Activated CD4-positive, alpha-beta T cell treated with anti-CD3 and anti-CD28 coated beads, Interleukin-2, Interleukin-6, amounts not matched to agents 100 ng/mL and 50 ng/mL, durations not matched to agents 16 hours and 8 hours (primary cell): ENCODE measurements at regions not wholly inside any gene's neighbourhood (a gene's known extent, or its start where the extent isn't known, plus 50 kb on each side); places are given as distances from the start of the nearest gene placed in this dataset.
"Not testable (repeated sequence)": the region's sequence is repeated elsewhere in the genome, so short reads cannot be mapped to it uniquely, and the experiment has no call there.

Source experiments
- DNase-seq: peaks from one replicate; pipeline ENCODE4 v3.0.0-alpha.2; 2020

DNA sequence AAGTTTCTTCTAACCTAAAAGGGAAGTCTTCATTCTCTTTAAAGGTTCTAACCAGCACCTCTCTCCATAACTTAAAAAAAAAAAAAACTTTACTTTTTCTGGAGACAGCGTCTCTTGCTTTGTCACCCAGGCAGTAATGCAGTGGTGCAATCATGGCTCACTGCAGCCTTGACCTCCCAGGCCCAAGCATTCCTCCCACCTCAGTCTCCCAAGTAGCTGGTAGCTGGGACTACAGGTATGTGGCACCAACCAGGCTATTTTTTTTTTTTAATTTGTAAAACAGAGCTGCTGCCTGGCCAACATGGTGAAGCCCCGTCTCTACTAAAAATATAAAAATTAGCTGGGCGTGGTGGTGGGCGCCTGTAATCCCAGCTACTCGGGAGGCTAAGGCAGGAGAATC is 787.4 kb upstream of the ACO1 start:
- DNase-seq, result not testable (repeated sequence)

DNA sequence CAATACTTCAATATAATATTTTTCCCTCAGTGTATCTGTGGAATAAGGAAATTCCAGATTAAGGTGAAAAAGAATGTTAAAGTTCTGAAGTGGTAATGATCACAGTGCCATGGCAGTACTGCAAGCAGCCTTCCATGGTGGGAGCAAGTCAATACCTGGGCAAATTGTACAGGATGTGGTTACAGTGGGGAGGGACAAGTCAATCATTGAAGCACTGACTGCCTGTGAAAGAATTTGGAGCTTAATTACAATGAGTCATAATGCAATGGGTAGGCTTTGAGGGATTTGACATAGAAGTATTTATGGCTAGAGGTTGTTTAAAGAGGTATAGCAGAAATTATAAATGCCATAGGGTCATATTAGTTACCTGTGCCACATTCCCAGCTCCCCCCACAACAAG is 786.5 kb upstream of the ACO1 start:
- DNase-seq, result no peak

DNA sequence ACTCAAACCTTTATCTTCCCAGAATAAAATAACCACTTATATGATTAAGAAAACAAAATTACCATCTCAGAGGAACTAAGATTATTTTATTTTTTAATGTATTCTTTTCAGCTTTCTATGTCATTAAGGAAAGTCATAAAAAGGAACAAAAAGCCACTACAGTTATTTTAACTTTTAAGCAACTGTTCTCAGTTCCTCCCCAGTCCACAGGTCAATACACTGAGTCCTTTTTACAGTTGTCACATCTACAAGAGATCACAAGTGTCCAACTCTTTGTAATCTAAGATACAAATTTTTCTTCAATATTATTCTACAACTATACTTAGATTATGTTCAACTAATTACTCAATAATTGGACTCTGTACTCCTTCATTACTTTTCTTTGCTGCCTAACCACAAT is 782.8 kb upstream of the ACO1 start:
- DNase-seq, result no peak

DNA sequence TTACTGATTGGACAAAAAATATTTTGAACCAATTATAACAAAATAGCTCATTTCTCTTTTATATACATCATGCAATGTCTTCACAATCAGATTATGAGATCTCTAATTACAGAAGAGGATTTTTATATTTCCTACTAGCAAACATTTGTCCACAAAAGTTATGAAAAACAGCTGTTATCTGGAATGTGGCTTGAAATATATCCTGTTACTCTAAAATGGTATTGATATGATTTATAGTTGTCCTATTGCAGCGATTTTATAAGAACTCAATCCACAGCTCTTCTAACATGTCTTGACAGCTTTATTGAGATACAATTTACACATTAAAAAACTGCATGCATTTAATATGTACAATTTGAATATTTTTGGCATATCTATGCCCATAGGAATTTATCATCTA is 779.9 kb upstream of the ACO1 start:
- DNase-seq, result no peak

DNA sequence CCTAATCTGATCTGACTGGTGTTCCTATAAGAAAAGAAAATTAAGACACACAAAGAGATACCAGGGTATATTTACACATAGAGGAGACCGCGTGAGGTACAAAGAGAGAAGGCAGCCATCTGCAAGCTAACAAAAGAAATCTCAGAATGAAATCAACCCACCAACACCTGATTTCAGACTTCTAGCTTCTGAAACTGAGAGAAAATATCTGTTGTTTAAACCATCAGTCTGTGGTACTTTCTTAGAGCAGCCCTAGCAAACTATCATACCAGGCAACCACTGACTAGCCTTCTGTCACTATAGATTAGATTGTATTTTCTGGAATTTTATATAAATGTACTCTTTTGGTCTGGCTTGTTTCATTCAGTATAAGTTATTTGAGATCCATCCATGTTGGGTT is 779.3 kb upstream of the ACO1 start:
- no peak for DNase-seq

DNA sequence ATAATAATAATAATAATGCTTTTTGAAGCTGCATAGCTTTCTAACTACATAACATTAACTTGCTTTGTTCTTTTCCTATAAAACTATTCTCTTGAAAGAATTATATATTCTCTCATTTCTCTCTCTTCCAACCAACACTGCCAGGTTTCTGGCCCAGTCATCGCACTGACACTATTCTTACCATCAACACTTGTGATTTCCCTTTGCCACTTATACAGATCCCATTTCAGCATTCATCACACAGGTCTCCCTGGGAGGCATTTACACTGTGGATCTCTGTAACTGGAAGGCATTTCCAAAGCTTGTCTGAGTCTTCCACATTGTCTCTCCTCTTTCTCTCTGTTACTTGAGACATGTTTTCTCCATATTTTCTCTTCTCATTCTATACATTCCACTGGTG is 777.8 kb upstream of the ACO1 start:
- no peak for DNase-seq

DNA sequence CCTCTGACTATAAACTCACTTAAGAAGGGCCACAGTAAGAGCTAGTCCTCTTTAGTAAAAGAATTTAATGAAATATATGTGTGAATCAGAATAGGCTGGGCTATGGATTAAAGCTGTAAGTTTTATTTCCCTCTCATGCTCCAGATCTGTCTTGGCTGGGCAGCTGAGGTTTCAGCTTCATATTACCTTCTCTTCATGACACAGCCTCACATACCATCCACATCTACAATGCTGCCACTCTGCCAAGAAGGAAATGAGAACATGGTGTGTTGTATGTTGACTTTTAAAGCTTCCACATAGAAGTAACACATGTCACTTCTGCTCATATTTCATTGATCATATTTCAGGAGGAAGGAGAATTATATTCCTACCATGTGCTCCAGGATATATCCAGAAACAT is 776.0 kb upstream of the ACO1 start:
- no peak for DNase-seq

DNA sequence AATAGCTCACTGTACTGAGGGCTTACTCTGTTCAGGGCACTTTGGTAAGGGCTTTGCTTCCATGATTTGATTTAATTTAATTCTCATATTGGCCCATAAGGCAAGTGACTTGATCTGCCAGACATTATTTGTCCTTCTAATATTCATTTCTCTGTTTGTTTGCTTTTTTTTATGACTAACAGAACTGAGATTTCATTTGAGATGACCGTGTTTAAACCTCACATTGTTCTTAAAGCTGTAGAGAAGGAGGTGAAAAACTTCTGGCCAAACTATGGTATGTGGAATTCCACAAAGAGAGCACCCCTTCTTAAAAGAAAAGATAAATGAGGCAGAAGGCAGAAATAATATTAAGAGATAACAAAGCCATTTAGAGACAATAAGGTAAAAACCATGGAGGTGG is 775.6 kb upstream of the ACO1 start:
- DNase-seq, result no peak

DNA sequence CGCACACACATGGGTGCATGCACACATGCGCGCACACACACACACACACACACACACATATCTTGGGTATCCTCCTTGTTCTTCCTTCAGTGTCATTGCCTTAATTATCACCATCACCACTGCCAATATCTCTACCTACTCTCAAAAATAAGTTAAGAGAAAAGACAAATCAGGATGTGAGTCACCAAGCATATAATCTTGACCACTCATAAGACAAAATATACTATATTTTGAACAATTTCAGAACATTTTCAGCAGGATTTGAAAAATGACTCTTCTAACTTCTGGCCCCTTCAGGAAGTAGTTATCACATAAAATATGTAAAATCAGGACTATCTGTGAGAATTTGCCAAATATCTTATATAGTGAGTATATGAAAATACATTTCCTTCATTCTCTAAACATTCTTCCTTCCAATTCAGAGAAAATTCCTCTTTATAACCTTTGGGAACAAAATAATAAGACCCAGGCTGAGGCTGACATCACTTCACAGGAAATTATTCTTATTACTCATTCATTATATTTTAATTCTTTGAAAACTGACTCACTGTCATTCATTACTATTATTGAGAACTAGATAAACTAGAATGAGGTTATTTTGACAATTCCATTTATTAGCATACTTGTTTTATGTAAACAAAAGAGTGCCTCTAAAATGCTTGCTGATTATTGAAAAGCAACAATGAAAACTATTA is 772.0 kb upstream of the ACO1 start:
- DNase-seq, result no peak

DNA sequence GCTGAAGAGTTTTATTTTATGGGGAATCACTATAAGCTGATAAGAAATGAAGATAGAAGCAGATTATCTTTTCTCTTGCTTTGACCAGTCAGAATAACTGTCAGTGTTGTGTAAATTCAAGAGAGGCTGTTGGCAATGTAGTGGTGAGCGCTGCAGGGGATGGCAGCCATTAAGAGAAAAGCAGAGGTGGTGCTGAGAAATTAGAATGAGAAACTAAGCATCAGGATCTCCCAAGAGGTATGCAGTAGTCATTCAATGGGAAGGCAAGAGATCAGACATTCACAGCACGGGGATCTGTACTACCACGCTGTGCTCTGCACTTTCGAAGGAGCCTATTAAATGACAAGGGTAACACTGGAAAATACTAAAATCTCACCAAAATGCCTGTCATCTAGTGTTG is 768.5 kb upstream of the ACO1 start:
- no peak for DNase-seq

DNA sequence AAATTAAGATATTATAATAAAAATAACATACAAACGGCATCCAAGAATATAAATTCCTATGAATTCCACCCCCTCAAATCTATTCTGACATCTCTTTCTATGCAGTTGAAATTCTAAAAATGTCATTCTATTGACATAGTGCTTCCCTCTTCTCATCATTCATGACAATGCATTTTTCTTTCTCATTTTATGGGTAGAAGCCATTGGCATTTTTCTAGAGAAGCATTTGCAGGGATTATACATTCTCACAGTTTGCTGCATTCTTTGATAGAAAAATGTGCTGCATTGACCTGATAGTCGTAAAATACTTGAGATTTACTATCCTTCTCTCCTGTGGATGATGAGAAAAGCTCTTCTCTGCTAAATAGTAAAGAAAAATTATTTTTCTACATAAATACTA is 760.9 kb upstream of the ACO1 start:
- no peak for DNase-seq

DNA sequence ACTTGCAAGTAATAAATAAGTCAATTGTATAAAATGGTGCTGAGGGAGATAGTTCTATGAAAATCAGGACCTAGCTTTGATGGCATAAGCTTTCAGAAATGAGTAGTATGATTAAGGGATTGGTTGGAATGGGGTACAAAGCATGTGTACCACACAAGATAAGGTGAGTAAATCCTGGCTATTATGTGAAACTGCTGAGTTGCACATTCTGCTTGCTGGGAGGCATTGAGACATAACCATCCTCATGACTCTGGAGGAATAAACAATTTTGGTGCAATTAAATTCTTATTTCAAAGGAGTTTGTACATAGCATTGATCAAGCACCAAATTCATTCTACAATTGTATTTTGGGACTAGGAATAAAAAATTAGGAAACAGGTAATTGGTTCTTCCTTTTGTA is 755.2 kb upstream of the ACO1 start:
- no peak for DNase-seq

DNA sequence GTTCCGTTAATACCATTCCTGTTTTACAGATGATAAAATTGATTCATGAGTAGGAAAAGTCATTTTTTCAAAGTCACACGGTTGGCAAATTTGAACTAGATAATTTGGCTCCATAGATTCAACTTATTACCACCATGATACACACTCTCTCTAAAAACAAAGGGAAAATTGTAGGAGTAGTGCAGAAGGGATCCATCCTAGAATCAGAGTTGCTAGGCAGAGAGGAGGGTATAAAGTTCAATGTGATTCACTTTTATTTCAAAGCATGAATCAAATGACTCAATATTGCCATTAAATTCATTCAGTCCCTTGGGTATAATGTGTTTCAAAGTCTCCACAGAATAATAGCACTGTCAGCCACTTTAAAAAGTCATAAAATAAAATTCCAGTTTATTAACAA is 747.2 kb upstream of the ACO1 start:
- no peak for DNase-seq

DNA sequence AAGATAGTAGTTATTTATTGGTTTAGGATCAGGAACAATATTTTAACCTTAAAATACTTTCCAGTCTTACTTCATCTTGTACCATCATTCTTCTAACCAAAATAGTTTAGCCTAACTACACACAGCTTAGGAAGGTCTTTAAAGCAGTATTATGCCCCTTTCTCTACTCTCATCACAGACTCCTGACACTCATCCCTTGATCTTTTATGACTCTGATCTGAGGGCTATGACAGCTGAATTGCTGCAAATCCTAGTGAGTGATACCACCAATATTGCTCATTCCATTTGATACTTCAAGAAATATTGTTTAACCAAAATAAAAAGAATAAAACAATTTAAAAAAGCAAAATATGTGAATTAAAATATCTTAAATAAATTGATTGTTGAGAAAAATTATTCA is 746.6 kb upstream of the ACO1 start:
- no peak for DNase-seq

DNA sequence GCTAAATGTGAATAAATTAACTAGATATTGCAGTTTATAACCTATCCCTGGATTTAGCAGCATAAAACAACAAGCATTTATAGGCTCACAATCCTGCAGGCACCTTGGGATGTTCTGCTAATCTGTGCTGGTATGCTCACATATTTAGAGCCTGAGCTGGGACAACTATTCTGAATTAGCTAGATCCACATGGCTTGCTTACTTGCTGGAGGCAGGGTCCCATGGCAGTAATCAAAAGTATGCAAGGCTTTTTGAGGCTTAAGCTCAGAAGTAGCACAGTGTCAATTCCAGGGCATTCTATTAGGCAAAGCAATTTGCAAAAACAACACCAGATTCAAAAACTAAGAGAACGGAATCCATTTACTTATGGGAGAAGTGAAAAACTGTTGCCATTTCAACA is 745.0 kb upstream of the ACO1 start:
- DNase-seq, result no peak

DNA sequence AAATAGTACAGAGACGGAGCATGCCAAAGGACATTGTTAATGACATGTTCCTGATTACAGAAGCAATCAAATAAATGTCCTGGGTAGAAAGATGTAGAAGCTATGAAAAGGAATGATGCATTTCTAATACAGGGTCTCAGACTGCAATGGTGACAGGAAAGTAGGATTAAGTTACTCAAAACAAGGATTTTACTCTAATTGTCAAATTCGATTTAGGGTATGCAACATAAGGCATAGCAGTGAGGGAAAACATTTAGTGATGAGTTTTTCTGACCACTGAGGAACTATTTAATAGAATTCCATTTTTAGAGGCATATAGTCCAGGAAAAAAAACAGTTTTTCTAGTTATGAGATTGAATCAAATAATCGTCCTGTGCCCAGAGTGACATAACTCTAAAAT is 715.1 kb upstream of the ACO1 start:
- DNase-seq, result no peak

DNA sequence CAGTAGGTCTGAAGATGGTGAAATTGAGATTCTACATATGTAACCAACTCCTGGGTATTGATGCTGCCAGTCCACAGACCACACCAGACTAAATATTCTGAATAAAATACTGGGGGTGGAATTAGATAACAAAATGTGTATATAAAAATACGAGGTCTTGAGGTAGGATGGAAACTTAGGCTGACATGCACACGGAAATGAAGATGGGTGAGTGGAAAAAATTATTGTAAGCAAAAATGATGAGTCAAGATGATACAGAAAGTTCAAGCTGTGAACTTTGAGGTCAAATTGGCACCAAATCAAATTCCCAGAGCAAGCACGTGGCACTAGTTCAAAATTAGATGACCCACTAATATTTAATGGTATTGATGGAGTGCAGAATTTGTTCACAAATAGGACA is 713.4 kb upstream of the ACO1 start:
- DNase-seq, result peak; percentile 21

DNA sequence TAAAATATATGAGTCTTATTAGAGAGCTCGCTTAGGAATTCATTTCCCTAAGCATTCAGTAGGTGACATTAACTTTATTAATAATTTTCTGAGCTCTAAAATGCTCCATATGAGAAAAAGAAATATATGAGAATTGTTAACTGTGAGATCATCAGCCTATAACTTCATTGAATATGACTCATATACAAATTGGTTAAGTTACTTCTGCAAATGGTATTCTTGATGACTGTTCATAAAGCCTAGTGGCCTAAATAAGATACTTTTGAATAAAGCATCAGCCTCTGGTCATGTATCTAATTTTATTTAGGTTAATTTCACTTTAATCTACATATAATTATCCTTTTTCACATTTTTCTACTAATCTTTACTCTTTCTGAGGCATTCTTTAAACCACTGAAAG is 710.2 kb upstream of the ACO1 start:
- no peak for DNase-seq

DNA sequence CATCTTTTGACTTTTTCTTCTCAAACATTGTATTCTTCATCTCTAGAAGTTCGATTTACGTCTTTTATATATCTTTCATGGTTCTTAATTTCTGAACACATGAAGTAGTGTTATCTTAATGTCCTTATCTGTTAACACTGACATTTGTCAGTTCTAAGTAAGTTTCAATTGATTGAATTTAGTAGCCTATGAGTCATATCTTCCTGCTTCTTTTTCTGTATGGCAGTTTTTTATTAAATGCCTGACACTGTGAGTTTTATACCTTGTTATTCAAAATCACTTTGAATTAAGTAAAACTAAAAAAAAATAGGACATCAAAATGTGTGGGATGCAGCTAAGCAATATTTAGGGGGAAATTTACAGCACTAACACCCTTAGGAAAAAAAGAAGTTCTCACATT is 707.0 kb upstream of the ACO1 start:
- peak; percentile 7 for DNase-seq

DNA sequence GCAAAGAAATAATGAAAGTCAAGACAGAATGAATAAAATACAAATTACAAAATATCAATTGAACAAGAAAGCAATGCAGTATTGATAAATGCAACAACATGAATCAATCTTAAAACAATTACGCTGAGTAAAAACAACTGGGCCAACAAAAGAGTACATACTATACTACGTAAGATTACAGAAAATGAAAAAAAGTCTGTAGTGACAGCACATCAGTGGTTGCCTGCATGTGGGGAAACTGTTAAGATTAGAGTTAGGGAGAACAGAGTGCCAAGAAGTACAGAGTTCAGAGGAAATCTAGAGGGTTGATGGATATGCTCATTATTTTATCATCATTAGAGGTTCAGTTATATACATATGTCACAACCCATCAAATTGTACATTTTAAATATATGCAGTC is 706.6 kb upstream of the ACO1 start:
- no peak for DNase-seq

DNA sequence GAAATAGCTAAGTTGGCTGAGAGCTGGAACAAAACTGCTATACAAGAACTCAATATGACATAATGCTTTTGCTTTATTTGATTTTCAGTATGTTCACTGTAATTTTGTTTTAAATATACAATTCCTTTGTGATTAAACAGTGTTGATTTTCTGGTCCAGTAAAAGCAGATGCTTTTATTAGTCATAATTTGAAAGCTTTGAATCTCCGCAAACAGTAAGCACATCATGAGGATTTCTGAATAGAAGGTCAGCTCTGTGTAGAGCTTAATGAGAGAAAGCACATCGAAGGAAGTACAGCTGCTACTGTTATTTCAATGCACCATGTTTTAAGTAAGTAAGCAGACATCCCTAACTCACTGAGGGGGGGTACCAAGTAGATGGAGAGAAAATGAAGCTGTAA is 701.3 kb upstream of the ACO1 start:
- DNase-seq, result no peak

DNA sequence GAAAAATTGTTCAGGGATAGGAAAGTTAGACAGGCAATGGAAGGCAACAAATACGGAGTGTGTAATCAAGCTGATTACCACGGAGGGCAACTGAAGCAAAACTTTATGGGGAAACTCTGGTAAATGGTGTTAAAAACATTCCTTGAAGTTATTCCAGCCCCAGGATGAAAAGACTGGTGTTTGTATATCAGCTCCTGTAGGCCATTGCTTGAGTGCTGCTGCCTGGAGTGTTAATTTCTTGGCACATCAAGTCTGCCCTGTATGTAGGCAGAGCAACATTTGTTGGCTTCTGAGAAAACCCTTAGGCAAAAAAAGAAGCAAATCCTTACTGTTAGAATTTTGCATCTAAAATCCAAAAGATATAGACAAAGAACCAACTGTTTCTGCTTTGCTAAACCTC is 686.5 kb upstream of the ACO1 start:
- DNase-seq, result no peak

DNA sequence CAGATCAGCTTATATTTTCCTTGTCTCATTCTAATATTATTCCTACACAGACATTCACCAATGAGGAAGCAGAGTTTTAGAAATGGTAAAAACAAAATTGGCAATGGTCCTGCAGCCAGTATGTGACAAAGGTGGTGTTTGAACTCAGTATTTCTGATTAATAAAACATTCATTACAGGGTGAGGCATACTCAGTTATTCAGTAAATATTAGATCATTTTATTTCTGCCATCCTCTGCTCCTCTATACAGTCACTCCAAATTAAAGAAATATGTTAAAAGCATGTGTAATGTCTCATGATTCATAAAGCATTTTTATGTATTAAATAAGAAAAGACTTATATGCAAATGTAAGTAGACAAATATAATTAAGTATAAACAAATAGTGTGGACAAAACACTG is 684.6 kb upstream of the ACO1 start:
- no peak for DNase-seq

DNA sequence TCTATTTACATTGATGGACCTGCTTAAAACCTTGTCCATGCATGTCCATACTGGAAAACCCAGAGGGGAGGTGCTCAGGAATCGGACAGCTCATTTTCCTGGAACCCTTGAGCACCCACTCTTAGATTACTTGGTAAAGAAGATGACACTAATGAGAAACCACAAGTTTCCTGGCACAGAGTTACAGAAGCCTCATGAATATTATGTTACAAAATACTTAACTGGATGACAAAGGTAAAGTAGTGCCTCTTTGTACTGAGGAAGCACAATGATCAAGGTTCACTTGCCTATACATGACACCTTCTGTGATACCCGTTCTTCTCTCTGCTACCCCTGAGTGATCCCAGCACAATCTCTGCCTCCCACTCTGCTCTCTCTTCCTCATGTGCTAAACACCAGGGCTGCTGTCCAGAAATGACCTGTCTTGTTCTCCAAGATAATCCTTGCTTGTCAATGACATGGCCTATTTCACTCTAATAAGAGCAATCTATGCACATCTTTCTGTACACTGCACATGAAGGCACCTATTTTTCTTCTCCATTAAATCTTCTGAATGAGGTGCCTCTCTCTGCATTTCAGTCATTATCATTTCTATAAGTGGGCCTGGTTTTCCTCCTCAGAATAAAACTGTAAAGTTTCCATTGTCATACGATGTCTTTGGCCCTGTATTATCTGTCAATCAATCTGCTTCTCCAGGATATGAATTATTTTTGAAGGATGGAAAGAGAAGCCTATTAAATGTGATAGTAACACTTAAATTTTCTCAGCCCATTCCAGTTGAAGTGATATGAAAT is 684.0 kb upstream of the ACO1 start:
- DNase-seq, result peak; percentile 16

DNA sequence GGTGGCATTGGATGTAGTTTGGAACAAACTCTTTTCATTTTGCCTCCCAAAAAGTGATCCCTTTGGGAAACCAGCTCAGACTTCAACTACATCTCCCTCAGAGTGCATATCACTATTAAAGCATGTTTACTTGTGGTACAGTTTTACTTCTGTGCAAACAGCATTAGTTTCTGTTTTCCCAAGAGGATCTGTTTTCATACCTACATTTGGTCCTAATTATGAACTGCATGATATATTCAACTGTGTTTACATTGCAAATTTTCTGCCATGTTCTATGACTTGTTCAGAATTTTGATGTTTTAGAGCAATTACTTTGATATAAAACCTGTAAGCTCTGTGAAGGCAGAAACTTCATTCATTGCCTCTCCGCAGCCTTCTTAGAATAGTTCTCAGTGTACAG is 681.5 kb upstream of the ACO1 start:
- DNase-seq, result no peak
